ENCODE measurements at regions not wholly inside any gene's neighbourhood (a gene's known extent, or its start where the extent isn't known, plus 50 kb on each side); places are given as distances from the start of the nearest gene placed in this dataset.
A peak's percentile ranks its signal among the peaks of the same experiment; 100 is the strongest.

DNA sequence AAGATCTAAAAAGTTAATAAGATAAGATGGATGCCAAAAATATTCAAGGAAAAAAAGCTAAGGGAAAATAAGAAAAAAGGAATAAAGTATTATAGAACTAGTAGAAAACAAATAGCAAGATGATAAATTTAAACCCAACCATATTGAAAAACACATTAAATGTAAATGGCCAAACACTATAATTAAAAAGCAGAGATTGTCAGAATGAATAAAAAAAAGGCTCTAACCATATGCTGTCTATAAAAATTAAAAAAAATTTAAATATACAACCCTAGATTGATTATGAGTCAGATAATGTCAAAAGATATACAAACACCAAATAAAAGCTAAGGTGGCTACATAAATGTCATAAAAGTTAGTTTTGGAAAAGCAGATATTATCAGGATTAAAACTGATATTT is 617.5 kb upstream of the SGCG start:
- no peak for DNase-seq

DNA sequence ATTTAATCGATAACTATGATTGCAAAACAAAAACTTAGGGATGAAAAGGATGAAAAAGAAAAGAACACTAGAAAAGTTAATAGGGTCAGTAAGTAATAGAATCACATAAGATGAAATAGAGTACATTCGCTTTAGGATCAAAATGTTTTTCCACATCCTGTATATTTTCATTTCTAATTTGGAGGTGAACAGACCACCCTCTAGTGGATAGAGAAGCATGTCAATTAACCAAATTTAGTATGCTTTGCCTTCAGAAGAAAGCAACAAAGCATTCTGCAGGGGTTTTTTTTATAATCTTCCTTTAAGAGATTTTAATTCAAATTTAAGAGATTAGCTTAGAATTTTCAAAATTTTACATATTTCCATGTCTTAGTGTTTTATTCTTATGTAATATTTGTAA is 611.0 kb upstream of the SGCG start:
- no peak for DNase-seq

DNA sequence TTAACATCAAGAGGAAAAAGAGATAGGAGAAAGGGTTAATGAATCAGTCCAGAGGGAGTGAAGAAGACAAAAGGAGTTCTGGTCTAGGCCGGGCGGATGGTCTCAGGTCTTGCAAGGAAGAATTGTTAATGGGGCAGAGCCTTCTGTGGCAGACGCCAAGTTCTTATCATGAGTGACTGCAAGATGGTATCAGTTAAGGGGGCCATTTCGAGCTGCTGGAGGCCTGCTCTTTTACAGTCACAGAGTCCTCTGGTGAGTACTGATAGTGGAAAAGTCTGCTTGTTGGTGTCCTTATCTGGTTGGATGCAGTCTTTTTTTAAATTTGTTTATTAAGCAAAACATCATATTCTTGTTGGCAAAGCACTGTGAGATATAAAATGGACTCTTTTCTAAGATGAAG is 590.9 kb upstream of the SGCG start:
- no peak for DNase-seq

DNA sequence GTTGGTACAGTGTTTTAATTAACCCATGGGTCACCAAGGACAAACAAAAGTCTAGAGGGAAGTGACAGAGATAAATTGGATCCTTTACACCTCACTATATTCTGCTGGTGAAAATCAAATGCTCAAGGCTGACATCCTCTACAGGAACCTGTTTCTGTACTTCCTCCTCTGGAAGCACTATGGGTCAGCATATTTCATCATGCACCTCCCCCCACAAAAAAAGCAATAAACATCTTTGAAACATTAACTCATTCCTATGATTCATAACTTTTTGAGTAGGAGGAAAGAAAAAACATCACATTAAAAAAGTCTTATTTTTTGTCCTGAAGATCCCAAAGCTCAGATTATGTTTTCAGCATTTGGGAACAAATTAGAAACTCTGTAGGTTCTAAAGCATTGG is 588.3 kb upstream of the SGCG start:
- no peak for DNase-seq

DNA sequence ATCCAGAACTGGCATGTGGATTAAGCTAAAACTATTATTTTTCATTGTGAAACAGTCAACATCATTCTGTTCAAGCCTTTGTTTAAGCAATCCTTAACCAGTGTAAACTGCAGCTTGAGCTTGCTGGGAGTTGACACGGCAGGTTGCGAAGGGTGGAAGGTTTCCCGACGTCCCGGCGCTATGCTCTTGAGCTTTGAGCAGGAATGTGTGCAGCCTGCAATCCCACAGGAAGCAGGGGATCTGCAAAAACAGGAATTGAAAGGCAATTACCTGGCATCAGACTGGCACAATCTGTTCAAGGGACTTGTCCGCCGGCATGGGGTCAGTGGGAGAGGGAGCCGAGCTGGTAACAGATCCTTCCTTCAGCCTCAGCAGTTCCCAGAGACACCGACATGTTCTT is 586.7 kb upstream of the SGCG start:
- DNase-seq: no peak

DNA sequence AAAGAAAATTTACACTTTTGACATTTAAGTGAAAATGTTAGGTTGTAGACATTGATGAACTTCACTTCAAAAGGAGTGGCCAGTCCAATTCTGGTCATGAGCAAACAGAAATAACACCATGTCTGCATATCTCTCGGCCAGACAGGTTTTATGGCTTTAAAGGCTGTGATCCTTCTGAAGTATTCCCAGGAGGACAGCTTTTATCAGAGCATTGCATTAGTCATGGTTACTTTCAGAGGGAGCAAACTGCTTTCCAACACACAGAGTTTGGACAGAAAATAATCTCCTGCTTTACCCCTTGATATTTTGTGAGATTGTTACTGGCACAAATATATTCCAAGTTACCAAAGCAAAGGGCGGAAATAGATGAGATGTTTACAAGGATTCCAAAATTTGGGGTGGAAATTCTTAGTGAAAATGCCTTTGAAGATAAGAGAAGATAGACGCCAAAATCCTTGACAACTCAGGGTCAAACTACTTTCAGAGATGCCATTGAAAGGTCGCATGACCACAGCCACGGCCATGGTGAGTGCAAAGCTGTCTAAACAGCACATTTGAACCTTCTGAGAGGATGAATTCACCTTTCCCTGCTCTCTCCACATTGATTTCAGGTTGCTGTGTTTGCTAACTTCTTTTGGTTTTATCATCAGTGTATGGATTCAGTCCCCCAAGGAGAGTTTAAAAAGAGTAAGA is 584.5 kb upstream of the SGCG start:
- DNase-seq: peak; percentile 16

DNA sequence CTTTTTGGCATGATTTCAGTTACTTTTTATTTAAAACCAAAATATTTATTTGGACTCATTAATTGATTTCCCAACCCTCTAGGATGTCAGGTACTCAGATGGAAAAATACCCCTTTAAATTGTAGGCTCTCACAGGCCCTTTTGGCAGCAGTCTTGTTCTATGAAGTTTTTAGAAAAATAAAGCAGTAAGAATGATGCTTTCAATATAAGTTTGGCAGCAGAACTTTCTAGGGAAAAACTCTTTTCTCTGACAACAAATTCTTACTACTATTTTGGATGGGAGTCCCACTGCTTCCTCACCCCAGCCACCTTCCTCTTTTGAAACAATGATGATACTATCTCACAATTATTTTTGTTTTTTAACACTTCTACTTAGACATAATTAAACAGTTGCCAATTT is 581.6 kb upstream of the SGCG start:
- no peak for DNase-seq

DNA sequence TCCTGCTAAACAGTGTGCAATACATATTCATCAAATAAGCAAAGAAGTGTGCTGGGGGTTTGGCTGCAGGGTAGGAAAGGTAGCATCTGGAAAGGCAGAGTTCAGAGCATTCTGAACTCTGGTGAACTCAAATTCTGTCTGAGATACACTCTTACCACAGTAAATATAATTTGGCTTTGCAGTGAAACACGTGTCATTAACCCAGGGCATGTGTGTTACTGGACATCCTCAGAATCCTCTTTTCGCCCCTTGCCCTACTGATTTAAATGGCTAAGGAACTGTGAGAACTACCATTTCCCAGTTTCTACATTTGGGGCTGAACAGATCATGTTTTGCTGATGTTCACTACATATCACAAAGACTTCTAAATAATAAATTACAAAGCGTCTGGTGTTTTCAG is 562.8 kb upstream of the SGCG start:
- no peak for DNase-seq

DNA sequence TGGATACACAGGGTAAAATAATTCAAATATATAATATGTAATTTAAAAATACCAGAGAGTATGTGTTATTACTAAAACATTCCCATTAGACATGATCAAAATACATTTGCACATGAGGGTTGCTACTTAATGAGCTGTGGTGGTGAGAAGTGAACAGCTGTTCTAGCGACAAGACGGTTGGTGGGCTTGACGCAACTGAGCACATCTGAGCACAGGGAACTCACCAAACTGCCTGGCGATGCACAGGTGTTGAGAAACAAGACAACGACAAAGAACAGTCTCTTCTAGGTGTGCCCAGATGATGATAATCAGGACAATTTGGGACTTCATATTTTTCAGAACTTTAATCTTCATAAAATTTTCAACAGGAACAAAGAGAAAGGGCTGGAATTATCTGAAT is 555.1 kb upstream of the SGCG start:
- no peak for DNase-seq

DNA sequence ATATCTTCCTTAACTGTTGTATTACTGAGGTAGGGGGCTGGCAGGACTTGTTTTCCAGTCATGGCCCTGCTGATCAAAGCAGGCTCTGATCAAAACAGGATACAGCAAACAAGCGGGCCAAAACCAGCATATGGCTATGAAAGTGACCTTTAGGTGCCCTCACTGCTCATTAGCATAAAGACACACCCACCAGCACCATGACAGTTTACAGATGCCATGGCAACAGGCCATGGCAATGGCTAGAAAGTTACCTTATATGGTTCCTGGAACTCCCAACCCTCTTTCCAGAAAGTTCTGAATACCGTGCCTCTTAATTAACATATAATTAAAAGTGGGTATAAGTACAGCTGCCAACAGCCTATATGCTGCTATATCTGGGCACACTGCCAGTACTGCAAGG is 551.4 kb upstream of the SGCG start:
- no peak for DNase-seq

DNA sequence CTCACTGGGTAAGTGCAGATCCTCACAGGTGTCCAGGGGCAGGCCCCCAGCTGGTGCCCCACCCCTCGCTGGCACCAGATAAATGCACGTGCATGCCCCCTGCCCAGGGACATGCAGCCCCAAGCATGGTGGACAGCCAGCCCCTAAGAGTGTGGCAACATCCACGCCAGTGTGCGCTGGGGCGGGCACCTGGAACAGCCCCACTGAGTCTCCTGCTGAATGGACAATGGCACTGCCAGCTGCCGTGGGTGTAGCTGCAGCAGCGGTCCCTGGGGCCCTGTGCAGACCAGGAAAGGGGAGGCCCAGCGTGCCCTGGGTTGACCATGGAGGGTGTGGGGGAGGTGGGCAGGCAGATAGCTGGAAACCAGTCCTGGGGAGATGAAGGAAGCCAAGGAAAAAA is 538.7 kb upstream of the SGCG start:
- DNase-seq: no peak

DNA sequence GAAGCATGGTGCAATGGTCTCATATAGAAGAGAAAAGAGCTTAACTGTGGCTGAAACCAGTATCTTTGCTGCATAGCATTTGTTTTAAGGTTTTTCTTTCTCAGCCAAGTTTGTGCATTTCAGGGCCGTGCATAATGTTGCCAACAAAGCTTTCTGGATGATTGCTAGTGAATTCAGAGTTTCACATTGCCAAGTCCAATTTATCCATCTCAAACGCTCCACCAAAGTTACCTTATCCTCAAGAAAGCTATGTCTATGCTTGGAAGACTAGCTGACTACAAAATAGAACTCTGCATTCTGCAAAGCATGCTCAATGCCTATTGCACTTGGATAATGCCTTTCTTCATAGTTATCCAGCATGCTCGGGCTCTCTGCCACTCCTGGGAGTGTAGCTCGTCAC is 535.8 kb upstream of the SGCG start:
- DNase-seq: no peak

DNA sequence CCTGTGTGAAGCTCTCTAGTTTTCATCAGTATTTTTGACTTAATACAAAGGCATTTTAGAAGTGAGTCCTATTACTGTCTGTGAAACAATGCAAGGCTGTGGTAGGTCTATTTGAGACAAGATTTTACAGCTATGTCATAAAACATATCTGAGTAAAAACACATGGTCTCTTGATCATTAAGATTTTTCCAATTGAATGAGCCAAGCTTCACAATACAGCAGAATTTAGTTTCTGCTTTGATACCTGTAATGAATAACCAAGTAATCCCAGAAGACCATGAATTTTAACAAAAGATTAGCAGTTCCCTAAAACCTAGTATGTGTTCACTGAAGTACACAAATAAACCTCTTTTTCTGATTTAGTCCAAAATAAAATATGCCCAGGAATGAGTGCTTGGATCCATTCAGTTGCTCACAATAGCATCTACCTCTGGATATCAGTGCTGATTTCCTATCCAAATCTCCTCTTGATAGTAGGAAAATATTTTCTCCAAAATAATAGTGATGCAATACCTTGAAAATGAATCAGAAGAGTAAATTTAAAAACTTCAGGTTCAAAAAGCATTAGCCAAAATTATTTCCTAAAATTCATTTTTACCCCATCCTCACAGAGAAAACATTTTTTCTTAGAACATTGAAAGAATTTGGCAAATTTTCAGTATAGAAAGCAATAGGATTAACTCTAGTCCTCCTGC is 533.5 kb upstream of the SGCG start:
- DNase-seq: no peak

DNA sequence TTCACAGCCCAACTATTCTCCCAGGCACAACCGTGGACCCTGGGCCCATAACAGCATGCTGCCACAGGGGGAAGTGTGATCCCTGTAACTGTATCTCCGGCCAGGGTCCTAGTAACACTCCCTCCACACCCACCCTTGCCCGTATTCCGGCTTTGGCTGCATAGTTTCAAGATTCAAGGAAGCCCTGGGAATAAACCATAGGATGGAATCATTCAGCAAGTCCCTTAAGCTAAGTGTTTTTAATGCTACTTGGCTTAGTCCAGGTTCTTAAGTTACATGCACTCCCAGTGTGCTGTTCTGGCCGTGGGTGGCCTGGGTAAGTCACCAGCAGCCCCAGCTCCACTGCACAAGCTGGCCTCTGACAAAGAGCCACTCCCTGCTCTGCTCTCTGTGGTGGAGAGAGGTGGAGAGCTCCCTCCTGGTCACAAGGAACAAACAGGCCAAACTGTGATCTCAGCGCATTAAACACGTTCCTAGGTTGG is 532.4 kb upstream of the SGCG start:
- no peak for DNase-seq

DNA sequence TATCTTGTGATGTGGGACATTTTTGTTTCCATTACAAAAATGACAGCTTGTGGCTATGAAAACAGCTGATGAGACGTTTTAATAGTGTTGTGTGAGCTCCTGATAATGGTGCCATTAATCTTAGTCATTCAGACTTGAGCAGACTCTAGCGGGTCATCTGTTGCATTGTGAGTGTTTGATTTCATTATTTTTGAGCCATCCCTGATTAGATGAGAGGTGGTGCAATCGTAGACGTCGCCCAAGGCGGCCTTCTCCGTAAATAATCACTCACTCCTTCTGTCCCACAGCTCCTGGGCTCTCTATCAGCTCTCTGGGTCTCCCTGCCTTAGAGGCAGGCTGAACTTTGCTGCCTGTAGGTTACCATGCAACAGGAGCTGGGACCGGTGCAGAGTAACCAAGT is 528.0 kb upstream of the SGCG start:
- DNase-seq: no peak

DNA sequence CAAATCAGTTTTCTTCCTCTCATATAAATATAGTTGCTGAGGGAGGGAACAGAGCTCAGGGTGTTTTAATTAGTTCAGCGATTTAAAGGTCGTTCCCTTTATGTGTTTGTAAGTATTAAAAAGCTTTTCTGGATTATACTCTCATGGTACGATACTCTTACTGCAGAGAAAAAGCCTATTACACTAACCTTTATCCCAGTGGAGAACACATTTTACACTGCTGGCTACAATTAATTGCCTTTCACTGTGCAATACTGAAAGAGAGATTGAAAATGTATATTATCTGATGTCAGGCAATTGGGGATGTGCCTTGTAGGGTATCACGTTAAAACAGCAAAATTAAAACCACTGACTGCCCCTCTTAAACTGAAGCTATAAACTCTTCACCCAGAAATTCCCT is 526.9 kb upstream of the SGCG start:
- DNase-seq: no peak

DNA sequence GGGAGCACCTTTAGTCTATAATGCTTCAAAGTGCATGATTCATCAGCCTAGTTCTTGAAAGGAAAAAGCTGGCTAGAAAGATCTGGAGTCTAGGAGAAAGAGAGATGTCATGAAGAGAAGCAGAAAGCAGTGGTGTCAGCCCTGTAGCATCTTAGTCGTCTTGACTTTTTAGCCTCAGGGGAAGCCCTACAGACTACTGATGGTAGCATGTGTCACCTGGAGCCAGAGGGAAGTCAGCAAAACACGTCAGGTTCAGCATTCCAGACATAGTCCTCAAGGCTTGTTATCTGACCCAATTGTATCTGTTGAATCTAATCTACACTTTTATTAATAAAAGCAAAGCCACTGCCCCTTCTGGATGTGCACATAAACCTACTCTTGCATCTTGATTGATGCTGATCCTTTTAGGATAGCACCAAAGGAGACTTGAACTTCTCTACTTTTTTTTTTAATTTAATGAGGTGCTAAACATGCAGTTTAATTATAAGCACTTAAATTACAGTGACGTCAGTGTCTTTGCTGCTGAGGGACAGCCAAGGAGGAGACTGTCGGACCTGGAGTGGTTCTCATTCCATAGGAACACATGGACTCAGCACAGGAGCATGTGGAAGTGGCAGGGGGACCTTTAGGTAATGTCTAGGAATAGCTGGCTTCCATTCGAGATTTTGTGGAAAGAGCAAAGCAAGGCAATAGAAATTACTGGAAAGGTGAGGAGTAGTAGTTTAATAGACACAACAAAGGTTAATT is 525.5 kb upstream of the SGCG start:
- no peak for DNase-seq

DNA sequence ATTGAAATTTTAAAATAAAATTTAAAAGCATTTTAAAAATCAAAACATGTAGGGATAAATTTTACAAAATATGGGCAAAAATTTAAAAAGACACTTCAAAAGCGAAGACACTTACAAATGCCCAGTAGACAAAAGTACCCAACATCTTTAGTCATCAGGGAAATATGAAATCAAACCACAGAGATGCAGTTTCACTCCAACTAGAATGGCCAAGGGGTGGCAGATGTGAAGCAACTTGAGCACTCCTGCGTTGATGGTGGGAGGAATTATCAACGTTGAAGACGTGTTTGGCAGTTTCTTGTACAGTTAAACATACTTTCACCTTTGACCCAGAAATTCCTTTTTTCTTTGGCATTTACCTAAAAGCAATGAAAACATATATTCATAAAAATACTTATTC is 518.0 kb upstream of the SGCG start:
- no peak for DNase-seq

DNA sequence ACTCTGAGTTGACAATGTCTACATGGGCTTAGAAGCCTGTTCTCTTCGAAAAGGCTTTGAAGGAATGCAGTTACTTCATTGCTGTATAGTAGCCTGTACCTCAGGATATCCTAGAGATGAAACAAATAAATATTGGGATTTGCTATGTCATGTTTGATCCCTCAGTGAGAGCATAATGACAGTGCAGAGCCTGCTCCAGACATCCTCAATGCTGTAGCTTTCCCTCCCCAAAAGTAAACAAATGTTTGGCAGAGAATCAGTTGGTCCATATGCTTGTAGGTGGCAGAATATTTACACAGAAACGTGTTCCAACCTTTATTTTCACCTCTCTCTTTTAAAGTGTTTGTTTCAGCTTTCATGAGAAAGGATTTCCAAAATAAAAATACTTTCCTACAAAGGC is 515.3 kb upstream of the SGCG start:
- DNase-seq: no peak

DNA sequence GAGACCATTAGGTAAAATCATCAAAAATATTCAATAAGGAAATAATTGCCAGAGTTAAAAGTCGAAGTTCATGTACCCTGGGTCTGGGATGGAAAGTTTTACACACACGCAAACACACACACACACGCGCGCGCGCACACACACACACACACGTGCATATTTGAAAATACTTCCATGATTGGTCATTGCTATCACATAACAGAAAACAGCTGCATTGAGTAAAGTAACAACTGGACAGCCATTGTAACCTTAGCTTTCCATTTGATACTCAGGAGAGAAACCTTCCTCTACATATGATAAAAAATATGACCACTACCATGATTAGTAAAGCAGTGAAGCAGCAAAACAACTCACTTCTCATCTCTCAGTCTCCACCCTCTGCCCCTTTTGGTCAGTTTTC is 490.0 kb upstream of the SGCG start:
- DNase-seq: no peak

DNA sequence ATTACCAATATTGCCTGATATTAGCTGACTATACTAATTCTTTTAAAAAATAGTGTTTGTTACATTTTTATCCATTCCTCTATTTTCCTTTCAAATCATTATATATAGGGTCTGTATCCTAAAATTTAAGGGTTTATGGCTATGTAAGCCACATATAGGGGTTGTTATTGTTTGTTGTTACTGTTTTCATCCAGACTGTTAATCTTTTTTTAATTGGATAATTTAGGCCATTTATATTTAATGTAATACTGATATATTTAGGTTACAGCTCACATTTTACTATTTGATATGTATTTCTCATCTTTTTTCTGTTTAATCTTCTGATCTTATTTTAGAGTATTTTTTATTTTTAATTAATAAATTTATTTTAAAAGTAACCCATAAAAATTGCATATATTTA is 487.1 kb upstream of the SGCG start:
- no peak for DNase-seq

DNA sequence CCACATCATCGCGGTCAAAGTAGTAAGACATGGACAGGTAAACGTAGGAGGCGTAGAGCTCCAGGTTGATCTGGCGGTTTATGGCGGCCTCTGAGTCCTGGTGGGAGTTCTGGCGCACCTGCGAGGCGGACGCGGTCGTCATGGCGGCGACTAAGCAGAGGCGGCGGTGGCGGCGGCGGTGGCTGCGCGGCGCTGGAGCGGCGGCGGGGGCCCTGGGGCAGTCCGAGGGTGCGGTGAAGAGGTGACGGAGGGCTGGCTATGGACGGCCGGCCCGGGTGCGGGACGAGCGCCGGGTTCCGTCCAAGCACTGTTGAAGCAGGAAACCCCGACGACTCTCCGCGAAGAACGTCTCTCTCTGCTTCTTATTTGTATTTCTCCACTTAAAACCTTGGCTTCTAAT is 484.3 kb upstream of the SGCG start:
- DNase-seq: no peak

DNA sequence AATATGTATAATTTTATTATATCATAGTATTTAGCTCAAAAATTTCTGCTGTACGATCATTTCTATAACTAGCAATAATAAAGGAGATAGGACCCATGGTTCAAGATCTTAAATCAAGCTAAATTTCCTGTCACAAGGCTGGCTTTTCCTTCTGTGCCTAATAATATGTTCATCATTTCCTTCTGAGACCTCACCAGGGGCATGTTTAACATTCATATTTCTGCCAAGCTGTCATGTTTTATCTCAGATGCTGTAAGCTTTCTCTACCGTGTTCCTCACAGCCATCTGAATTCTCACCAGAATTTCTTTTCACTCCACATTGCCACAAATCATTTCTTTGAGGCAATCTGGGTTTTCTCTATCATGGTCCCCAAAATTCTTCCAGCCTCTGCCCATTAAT is 482.3 kb upstream of the SGCG start:
- DNase-seq: no peak

DNA sequence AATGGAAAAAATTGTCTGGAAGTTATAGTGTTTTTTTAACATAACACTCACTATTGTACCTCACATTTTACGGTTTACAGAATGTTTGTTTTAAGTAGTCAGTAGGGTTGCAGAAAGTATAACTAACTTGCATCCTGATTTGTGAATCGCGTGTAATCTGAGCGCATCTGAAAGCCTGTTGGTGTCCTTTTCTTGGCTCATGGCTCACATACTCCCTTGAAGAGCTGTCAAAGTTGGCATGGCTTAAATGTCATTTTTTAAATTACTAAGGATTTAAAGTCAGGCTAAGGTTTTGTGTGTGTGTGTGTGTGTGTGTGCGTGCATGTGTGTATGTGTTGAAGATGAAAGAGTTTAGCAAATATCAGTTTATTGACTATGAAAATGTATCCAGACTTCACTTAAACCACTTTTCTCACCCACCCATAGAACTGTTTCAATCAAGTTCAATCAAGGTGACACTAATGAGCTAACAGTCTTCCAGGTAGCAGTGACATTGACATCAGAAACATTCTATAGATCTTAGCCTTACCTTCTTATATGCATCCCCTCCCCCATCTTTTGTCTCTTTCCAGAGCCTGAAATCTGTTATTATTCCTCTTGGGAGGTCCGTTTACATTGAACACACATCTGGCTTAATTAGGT is 480.4 kb upstream of the SGCG start:
- DNase-seq: no peak
